ENCODE measurements at regions not wholly inside any gene's neighbourhood (a gene's known extent, or its start where the extent isn't known, plus 50 kb on each side); places are given as distances from the start of the nearest gene placed in this dataset.
"Not testable (repeated sequence)": the region's sequence is repeated elsewhere in the genome, so short reads cannot be mapped to it uniquely, and the experiment has no call there.

GRCh38 chr5:163185315-163185714 is 252.1 kb upstream of the CCNG1 start:
- no peak for DNase-seq

- no peak for DNase-seq
These were observed 248.3 kb upstream of the CCNG1 start for GRCh38 chr5:163189023-163189553.

GRCh38 chr5:163190283-163190682 is 247.1 kb upstream of the CCNG1 start:
- DNase-seq: no peak

- no peak for DNase-seq
These were observed 246.6 kb upstream of the CCNG1 start for GRCh38 chr5:163190784-163191183.

GRCh38 chr5:163193886-163194285 is 243.5 kb upstream of the CCNG1 start:
- DNase-seq: no peak

- DNase-seq: no peak
These were observed 231.8 kb upstream of the CCNG1 start for GRCh38 chr5:163205645-163206044.

- no peak for DNase-seq
These were observed 215.8 kb upstream of the CCNG1 start for GRCh38 chr5:163221581-163221980.

GRCh38 chr5:163222982-163223381 is 214.4 kb upstream of the CCNG1 start:
- DNase-seq: no peak

GRCh38 chr5:163244445-163244987 is 192.9 kb upstream of the CCNG1 start:
- no peak for DNase-seq

GRCh38 chr5:163245584-163245983 is 191.8 kb upstream of the CCNG1 start:
- no peak for DNase-seq

- DNase-seq: no peak
These were observed 189.1 kb upstream of the CCNG1 start for GRCh38 chr5:163248333-163248732.

- DNase-seq: no peak
These were observed 188.5 kb upstream of the CCNG1 start for GRCh38 chr5:163248871-163249270.

GRCh38 chr5:163252950-163253349 is 184.4 kb upstream of the CCNG1 start:
- DNase-seq: no peak

- DNase-seq: no peak
These were observed 177.9 kb upstream of the CCNG1 start for GRCh38 chr5:163259495-163259894.

GRCh38 chr5:163260471-163260870 is 176.9 kb upstream of the CCNG1 start:
- DNase-seq: no peak

GRCh38 chr5:163260961-163261360 is 176.4 kb upstream of the CCNG1 start:
- DNase-seq: no peak

- no peak for DNase-seq
These were observed 175.6 kb upstream of the CCNG1 start for GRCh38 chr5:163261647-163262269.

GRCh38 chr5:163266249-163266648 is 171.1 kb upstream of the CCNG1 start:
- not testable (repeated sequence) for DNase-seq

GRCh38 chr5:163269624-163270023 is 167.8 kb upstream of the CCNG1 start:
- DNase-seq: no peak

GRCh38 chr5:163276466-163276865 is 160.9 kb upstream of the CCNG1 start:
- no peak for DNase-seq

GRCh38 chr5:163280897-163281296 is 156.5 kb upstream of the CCNG1 start:
- DNase-seq: not testable (repeated sequence)

GRCh38 chr5:163281512-163281911 is 155.9 kb upstream of the CCNG1 start:
- DNase-seq: no peak

GRCh38 chr5:163293836-163294235 is 143.6 kb upstream of the CCNG1 start:
- no peak for DNase-seq

GRCh38 chr5:163303718-163304117 is 133.7 kb upstream of the CCNG1 start:
- no peak for DNase-seq

- DNase-seq: no peak
These were observed 131.7 kb upstream of the CCNG1 start for GRCh38 chr5:163305655-163306054.

Measured in activated naive CD4-positive, alpha-beta T cell treated with anti-CD3 and anti-CD28 coated beads, Interleukin-2, amount 50 U/mL, for 16 hours (primary cell).